ENCODE measurements at regions not wholly inside any gene's neighbourhood (a gene's known extent, or its start where the extent isn't known, plus 50 kb on each side); places are given as distances from the start of the nearest gene placed in this dataset.
"Not testable (repeated sequence)": the region's sequence is repeated elsewhere in the genome, so short reads cannot be mapped to it uniquely, and the experiment has no call there.

- Histone ChIP-seq H3K4me2 (ENCODE audit: insufficient read depth, low read length) (no peak overlapping the region), H3K79me2 (ENCODE audit: insufficient read depth, low read length) (no peaks in the 10 kb centered on the region)
Observed at GRCh38 chr13:80524447-80525215, 183.7 kb upstream of the SPRY2 start.

DNA sequence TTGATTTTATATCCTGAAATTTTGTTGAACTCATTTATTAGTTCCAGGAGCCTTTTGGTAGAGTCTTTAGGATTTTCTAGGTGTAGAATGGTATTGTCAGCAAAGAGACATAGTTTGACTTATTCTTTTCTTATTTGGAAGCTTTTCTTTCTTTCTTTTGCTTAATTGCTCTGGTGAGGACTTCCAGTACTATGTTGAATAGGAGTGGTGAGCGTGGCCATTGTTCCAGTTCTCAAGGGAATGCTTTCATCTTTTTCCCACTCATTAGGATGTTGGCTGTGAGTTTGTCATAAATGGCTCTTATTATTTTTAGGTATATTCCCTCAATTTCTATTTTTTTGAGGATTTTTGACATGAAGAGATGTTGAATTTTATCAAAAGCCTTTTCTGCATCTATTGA lies 182.2 kb upstream of the SPRY2 start:
- no peak overlapping the region for H3K4me3 ChIP-seq (ENCODE audit: insufficient read depth, low read length)
- DNase-seq (ENCODE audit: insufficient read length, low spot score, missing footprints), result no peak
- no peak for TF ChIP-seq CTCF (IDR thresholded peaks at IDR 0.05; ENCODE audit: extremely low read depth, low read depth, low read length)
- H3K36me3 ChIP-seq (ENCODE audit: insufficient read depth, low read length), result no peaks in the 10 kb centered on the region
- no peaks in the 10 kb centered on the region for H4K20me1 ChIP-seq (ENCODE audit: insufficient read depth, low read length)
- no peak overlapping the region for H3K4me2 ChIP-seq (ENCODE audit: insufficient read depth, low read length)
- H3K4me1 ChIP-seq (ENCODE audit: insufficient read depth, low read length), result no peaks in the 10 kb centered on the region
- H3K79me2 ChIP-seq (ENCODE audit: insufficient read depth, low read length), result no peaks in the 10 kb centered on the region
- no peak overlapping the region for H2AFZ ChIP-seq (ENCODE audit: low read length)
- no peak overlapping the region for H3K27ac ChIP-seq (ENCODE audit: low read depth, low read length)
- no peaks in the 10 kb centered on the region for H3K9me3 ChIP-seq (ENCODE audit: low read depth, low read length)
- no peaks in the 10 kb centered on the region for H3K27me3 ChIP-seq (ENCODE audit: insufficient read depth, low read length)

More at GRCh38 chr13:80524447-80525215, 183.7 kb upstream of the SPRY2 start:
- Histone ChIP-seq H3K36me3 (ENCODE audit: insufficient read depth, low read length) (no peaks in the 10 kb centered on the region), H3K27ac (ENCODE audit: low read depth, low read length) (no peak overlapping the region), H4K20me1 (ENCODE audit: insufficient read depth, low read length) (no peaks in the 10 kb centered on the region), H3K4me3 (ENCODE audit: insufficient read depth, low read length) (no peak overlapping the region), H3K27me3 (ENCODE audit: insufficient read depth, low read length) (no peaks in the 10 kb centered on the region), H2AFZ (ENCODE audit: low read length) (no peak overlapping the region), H3K9me3 (ENCODE audit: low read depth, low read length) (no peaks in the 10 kb centered on the region), H3K4me1 (ENCODE audit: insufficient read depth, low read length) (no peaks in the 10 kb centered on the region)
- DNase-seq (ENCODE audit: insufficient read length, low spot score, missing footprints), result no peak
- no peak for TF ChIP-seq CTCF (IDR thresholded peaks at IDR 0.05; ENCODE audit: extremely low read depth, low read depth, low read length)

- not testable (repeated sequence) for H3K9me3 ChIP-seq (ENCODE audit: low read depth, low read length); H3K4me1 ChIP-seq (ENCODE audit: insufficient read depth, low read length); H3K79me2 ChIP-seq (ENCODE audit: insufficient read depth, low read length); H3K27ac ChIP-seq (ENCODE audit: low read depth, low read length); H3K4me2 ChIP-seq (ENCODE audit: insufficient read depth, low read length); H3K36me3 ChIP-seq (ENCODE audit: insufficient read depth, low read length); DNase-seq (ENCODE audit: insufficient read length, low spot score, missing footprints); H3K27me3 ChIP-seq (ENCODE audit: insufficient read depth, low read length); H3K4me3 ChIP-seq (ENCODE audit: insufficient read depth, low read length); H2AFZ ChIP-seq (ENCODE audit: low read length); H4K20me1 ChIP-seq (ENCODE audit: insufficient read depth, low read length)
Observed at GRCh38 chr13:80522463-80522862, 181.5 kb upstream of the SPRY2 start.

- Histone ChIP-seq H3K36me3 (ENCODE audit: insufficient read depth, low read length) (no peaks in the 10 kb centered on the region), H3K27ac (ENCODE audit: low read depth, low read length) (no peak overlapping the region), H3K9me3 (ENCODE audit: low read depth, low read length) (no peaks in the 10 kb centered on the region), H3K79me2 (ENCODE audit: insufficient read depth, low read length) (no peaks in the 10 kb centered on the region), H3K4me1 (ENCODE audit: insufficient read depth, low read length) (no peaks in the 10 kb centered on the region), H4K20me1 (ENCODE audit: insufficient read depth, low read length) (no peaks in the 10 kb centered on the region), H3K27me3 (ENCODE audit: insufficient read depth, low read length) (no peaks in the 10 kb centered on the region), H3K4me3 (ENCODE audit: insufficient read depth, low read length) (no peak overlapping the region), H2AFZ (ENCODE audit: low read length) (no peak overlapping the region), H3K4me2 (ENCODE audit: insufficient read depth, low read length) (no peak overlapping the region)
- TF ChIP-seq CTCF (IDR thresholded peaks at IDR 0.05; ENCODE audit: extremely low read depth, low read depth, low read length), result no peak
- DNase-seq (ENCODE audit: insufficient read length, low spot score, missing footprints), result no peak
Observed at GRCh38 chr13:80516818-80517348, 176.0 kb upstream of the SPRY2 start.

Measured in osteoblast (primary cell).